ENCODE measurements at regions not wholly inside any gene's neighbourhood (a gene's known extent, or its start where the extent isn't known, plus 50 kb on each side); places are given as distances from the start of the nearest gene placed in this dataset.
A peak's percentile ranks its signal among the peaks of the same experiment; 100 is the strongest.
"Not testable (repeated sequence)": the region's sequence is repeated elsewhere in the genome, so short reads cannot be mapped to it uniquely, and the experiment has no call there.

GRCh38 chr6:76275746-76276145 lies 203.3 kb upstream of the IMPG1 start:
- no peak for DNase-seq (ENCODE audit: low spot score)

GRCh38 chr6:76264468-76264867 lies 192.0 kb upstream of the IMPG1 start:
- no peak for DNase-seq (ENCODE audit: low spot score)

GRCh38 chr6:76262240-76262639 lies 189.8 kb upstream of the IMPG1 start:
- DNase-seq (ENCODE audit: low spot score), result no peak

- DNase-seq (ENCODE audit: low spot score), result no peak
Measured at GRCh38 chr6:76250666-76251065, 178.2 kb upstream of the IMPG1 start.

GRCh38 chr6:76247527-76247926 lies 175.1 kb upstream of the IMPG1 start:
- no peak for DNase-seq (ENCODE audit: low spot score)

GRCh38 chr6:76240092-76240491 lies 167.6 kb upstream of the IMPG1 start:
- DNase-seq (ENCODE audit: low spot score), result no peak

- DNase-seq (ENCODE audit: low spot score), result no peak
Measured at GRCh38 chr6:76230711-76231110, 158.2 kb upstream of the IMPG1 start.

- no peak for DNase-seq (ENCODE audit: low spot score)
Measured at GRCh38 chr6:76222189-76222588, 149.7 kb upstream of the IMPG1 start.

- no peak for DNase-seq (ENCODE audit: low spot score)
Measured at GRCh38 chr6:76221525-76221924, 149.1 kb upstream of the IMPG1 start.

GRCh38 chr6:76220805-76221204 lies 148.3 kb upstream of the IMPG1 start:
- DNase-seq (ENCODE audit: low spot score), result peak; percentile 28

GRCh38 chr6:76217606-76218005 lies 145.1 kb upstream of the IMPG1 start:
- no peak for DNase-seq (ENCODE audit: low spot score)

- no peak for DNase-seq (ENCODE audit: low spot score)
Measured at GRCh38 chr6:76214546-76214945, 142.1 kb upstream of the IMPG1 start.

- DNase-seq (ENCODE audit: low spot score), result no peak
Measured at GRCh38 chr6:76174722-76175121, 102.3 kb upstream of the IMPG1 start.

- DNase-seq (ENCODE audit: low spot score), result no peak
Measured at GRCh38 chr6:76166874-76167273, 94.4 kb upstream of the IMPG1 start.

GRCh38 chr6:76166297-76166696 lies 93.8 kb upstream of the IMPG1 start:
- no peak for DNase-seq (ENCODE audit: low spot score)

- DNase-seq (ENCODE audit: low spot score), result no peak
Measured at GRCh38 chr6:76165471-76166221, 93.2 kb upstream of the IMPG1 start.

GRCh38 chr6:76162811-76163210 lies 90.3 kb upstream of the IMPG1 start:
- no peak for DNase-seq (ENCODE audit: low spot score)

GRCh38 chr6:76157800-76158199 lies 85.3 kb upstream of the IMPG1 start:
- not testable (repeated sequence) for DNase-seq (ENCODE audit: low spot score)

GRCh38 chr6:76135481-76135880 lies 63.0 kb upstream of the IMPG1 start:
- DNase-seq (ENCODE audit: low spot score), result no peak

GRCh38 chr6:76134651-76135050 lies 62.2 kb upstream of the IMPG1 start:
- DNase-seq (ENCODE audit: low spot score), result no peak

GRCh38 chr6:76124018-76124417 lies 51.6 kb upstream of the IMPG1 start:
- DNase-seq (ENCODE audit: low spot score), result no peak
